HEK293 (cell line): ENCODE measurements at regions not wholly inside any gene's neighbourhood (a gene's known extent, or its start where the extent isn't known, plus 50 kb on each side); places are given as distances from the start of the nearest gene placed in this dataset.

Experiments
- ZNF138 ChIP-seq: fragments of 450-650 bp; formaldehyde crosslinking; IDR thresholded peaks from 2 replicates; pipeline ENCODE4 v1.5.1; 2016; ENCODE audit warnings: missing biosample characterization, missing genetic modification characterization, borderline replicate concordance
- ZNF274 ChIP-seq, 2 experiments: fragments of 200-500 bp in 1 of 2; fragments of 450-650 bp in 1 of 2; sonication (Bioruptor generic) in 1 of 2; formaldehyde crosslinking in 1 of 2; IDR thresholded peaks; 2 replicates each; pipeline versions ENCODE4 v1.5.1 to v1.6.1; 2014 to 2016; ENCODE audit warnings: borderline replicate concordance in 1 of 2, inconsistent platforms in 1 of 2, low read length in 1 of 2, missing biosample characterization in 1 of 2, missing genetic modification characterization in 1 of 2
- ZNF449 ChIP-seq: fragments of 450-650 bp; formaldehyde crosslinking; IDR thresholded peaks from 2 replicates; pipeline ENCODE4 v1.5.1; 2017; ENCODE audit warnings: missing biosample characterization, mild to moderate bottlenecking, missing genetic modification characterization, moderate library complexity
- ZNF658 ChIP-seq: fragments of 450-650 bp; formaldehyde crosslinking; IDR thresholded peaks from 2 replicates; pipeline ENCODE4; 2016; ENCODE audit warnings: missing biosample characterization, missing genetic modification characterization
- ZNF660 ChIP-seq: fragments of 450-650 bp; IDR thresholded peaks from 2 replicates; pipeline ENCODE4 v1.5.1; 2018; ENCODE audit warnings: missing biosample characterization, mild to moderate bottlenecking, missing genetic modification characterization
- ZNF785 ChIP-seq: fragments of 450-650 bp; formaldehyde crosslinking; IDR thresholded peaks from 2 replicates; pipeline ENCODE4 v1.5.1; 2016; ENCODE audit warnings: missing biosample characterization, missing genetic modification characterization
- TF ChIP-seq, protein P1 (sequence below): fragments of 450-650 bp; formaldehyde crosslinking; IDR thresholded peaks from 2 replicates; pipeline ENCODE4 v1.5.1; 2016; ENCODE audit warnings: missing biosample characterization, missing genetic modification characterization
- TF ChIP-seq, protein P2 (sequence below): fragments of 450-650 bp; formaldehyde crosslinking; IDR thresholded peaks from 2 replicates; pipeline ENCODE4 v1.5.1; 2016; ENCODE audit warnings: missing biosample characterization, missing genetic modification characterization

DNA sequence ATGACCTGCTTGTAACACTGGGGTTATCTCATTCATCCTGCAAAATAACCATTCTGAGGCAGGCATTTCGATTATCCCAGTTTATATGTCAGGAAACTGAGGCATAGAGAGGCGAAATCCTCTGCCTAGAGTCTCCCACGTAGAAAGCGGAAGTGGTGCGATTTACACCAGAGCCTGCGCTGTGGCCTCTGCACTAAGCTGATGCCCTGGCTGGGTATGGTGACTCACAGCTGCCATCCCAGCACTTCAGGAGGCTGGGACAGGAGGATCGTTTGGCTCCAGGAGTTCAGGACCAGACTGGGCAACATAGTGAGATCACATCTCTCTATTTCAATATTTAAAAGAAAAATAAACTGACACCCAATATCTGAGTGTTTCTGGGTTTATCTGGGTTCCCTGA is 59.3 kb upstream of the BCO1 start:
- TF ChIP-seq, protein P1, sequence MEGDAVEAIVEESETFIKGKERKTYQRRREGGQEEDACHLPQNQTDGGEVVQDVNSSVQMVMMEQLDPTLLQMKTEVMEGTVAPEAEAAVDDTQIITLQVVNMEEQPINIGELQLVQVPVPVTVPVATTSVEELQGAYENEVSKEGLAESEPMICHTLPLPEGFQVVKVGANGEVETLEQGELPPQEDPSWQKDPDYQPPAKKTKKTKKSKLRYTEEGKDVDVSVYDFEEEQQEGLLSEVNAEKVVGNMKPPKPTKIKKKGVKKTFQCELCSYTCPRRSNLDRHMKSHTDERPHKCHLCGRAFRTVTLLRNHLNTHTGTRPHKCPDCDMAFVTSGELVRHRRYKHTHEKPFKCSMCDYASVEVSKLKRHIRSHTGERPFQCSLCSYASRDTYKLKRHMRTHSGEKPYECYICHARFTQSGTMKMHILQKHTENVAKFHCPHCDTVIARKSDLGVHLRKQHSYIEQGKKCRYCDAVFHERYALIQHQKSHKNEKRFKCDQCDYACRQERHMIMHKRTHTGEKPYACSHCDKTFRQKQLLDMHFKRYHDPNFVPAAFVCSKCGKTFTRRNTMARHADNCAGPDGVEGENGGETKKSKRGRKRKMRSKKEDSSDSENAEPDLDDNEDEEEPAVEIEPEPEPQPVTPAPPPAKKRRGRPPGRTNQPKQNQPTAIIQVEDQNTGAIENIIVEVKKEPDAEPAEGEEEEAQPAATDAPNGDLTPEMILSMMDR (tag by site-specific recombination): no peak
- no peak for TF ChIP-seq ZNF785 (tag by site-specific recombination)
- TF ChIP-seq ZNF660 (tag by site-specific recombination): no peak
- no peak for TF ChIP-seq ZNF449 (tag by site-specific recombination)
- no peak for TF ChIP-seq ZNF138 (tag by site-specific recombination)
- TF ChIP-seq, protein P2, sequence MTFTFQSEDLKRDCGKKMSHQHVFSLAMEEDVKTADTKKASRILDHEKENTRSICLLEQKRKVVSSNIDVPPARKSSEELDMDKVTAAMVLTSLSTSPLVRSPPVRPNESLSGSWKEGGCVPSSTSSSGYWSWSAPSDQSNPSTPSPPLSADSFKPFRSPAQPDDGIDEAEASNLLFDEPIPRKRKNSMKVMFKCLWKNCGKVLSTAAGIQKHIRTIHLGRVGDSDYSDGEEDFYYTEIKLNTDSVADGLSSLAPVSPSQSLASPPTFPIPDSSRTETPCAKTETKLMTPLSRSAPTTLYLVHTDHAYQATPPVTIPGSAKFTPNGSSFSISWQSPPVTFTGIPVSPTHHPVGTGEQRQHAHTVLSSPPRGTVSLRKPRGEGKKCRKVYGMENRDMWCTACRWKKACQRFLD: no peak
- TF ChIP-seq ZNF658 (tag by site-specific recombination): no peak
- no peak for TF ChIP-seq ZNF274 (IDR thresholded peaks at IDR 0.05; ENCODE audit: low read length)
- no peak for TF ChIP-seq ZNF274 (tag by site-specific recombination; IDR thresholded peaks at IDR 0.05; ENCODE audit: borderline replicate concordance)
